Breast epithelium (tissue), 4 donors: ENCODE measurements at regions not wholly inside any gene's neighbourhood (a gene's known extent, or its start where the extent isn't known, plus 50 kb on each side); places are given as distances from the start of the nearest gene placed in this dataset.
A peak's percentile ranks its signal among the peaks of the same experiment; 100 is the strongest.
"Not testable (repeated sequence)": the region's sequence is repeated elsewhere in the genome, so short reads cannot be mapped to it uniquely, and the experiment has no call there.

Experiments
- DNase-seq, 2 donors: peaks; one replicate each; pipeline ENCODE4 v3.0.0-alpha.2; 2019; ENCODE audit warnings: low spot score in 2 of 2
- H3K27ac ChIP-seq, 2 donors: fragments of 200-600 bp; sonication (generic) in 1 of 2; one replicate each; pipeline ENCODE4 v1.5.1; 2016 to 2019; ENCODE audit warnings: mild to moderate bottlenecking in 1 of 2
- H3K27me3 ChIP-seq, 2 donors: fragments of 200-600 bp; sonication (generic) in 1 of 2; one replicate each; pipeline versions ENCODE4 v1.5.1 to v1.6.0; 2017 to 2019; ENCODE audit warnings: control low read depth in 1 of 2, mild to moderate bottlenecking in 1 of 2
- H3K36me3 ChIP-seq: fragments of 200-600 bp; one replicate; pipeline ENCODE4 v1.5.1; 2019
- H3K4me1 ChIP-seq, 2 donors: fragments of 200-600 bp; sonication (generic); one replicate each; pipeline ENCODE4 v1.5.1; 2016 to 2019; ENCODE audit warnings: control low read depth in 1 of 2
- H3K4me3 ChIP-seq, 3 donors: fragments of 200-600 bp; sonication (generic); 1 replicate in 2 of 3; 2 replicates in 1 of 3; pipeline ENCODE4 v1.5.1; 2016 to 2019; ENCODE audit warnings: mild to moderate bottlenecking in 3 of 3, moderate library complexity in 2 of 3
- H3K9me3 ChIP-seq, 2 donors: fragments of 200-600 bp; sonication (generic) in 1 of 2; one replicate each; pipeline ENCODE4 v1.5.1; 2016 to 2019; ENCODE audit warnings: control low read depth in 1 of 2
- intact Hi-C: fragments of 100-400 bp; cut with DNase I; formaldehyde crosslinking; loops from one replicate; pipeline ENCODE4 v1.15.1; 2023; ENCODE audit warnings: low total_unique reads

DNA sequence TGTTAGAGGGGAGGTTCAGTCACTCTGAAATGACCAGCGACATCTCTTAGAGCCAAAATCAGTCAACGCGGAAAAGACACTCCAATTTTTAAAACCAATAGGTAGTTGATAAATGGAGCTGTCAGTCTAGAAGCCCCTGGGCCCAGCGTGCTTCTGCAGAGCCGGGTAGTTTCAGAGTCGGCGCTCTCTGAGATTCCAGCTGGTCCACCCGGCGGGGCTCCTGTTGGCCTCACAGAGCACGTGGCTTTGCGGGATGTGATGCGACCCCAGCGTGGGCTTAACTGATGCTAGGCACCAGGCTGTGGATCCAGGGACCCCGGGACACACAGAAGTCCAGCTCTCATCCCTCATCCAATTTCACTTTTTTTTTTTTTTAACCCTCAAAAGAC is 245.9 kb downstream of the BCL2L11 start:
- H3K4me1 ChIP-seq, H3K9me3 ChIP-seq, DNase-seq, H3K36me3 ChIP-seq, intact Hi-C loops, H3K27me3 ChIP-seq: not testable (repeated sequence)
- Histone ChIP-seq H3K4me3 (peak overlapping the region in 2 of 3 donors; percentile 43 to 60), H3K27ac (peak overlapping the region in 1 of 2 donors; percentile 40)

DNA sequence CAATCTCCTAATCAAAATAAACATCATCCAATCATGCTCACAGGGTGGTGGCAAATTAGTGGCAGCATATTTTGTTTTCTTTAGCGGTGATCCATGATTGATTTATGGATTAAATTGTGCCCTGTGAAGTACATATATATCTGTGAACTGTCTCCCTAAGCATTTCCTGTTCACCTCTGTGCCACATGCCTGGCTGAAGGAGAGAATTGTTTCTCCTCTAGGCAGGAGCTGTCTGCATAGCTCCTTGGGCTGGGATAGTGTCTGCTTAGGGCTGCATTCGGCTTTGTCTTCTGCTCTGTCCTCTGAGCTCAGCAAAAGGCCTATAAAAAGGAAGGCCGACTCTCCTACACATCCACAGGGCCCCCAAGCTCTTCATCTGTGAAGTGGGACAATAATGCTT is 246.4 kb downstream of the BCL2L11 start:
- DNase-seq, H3K4me1 ChIP-seq, intact Hi-C loops, H3K27ac ChIP-seq, H3K36me3 ChIP-seq, H3K4me3 ChIP-seq, H3K27me3 ChIP-seq, H3K9me3 ChIP-seq: not testable (repeated sequence)

DNA sequence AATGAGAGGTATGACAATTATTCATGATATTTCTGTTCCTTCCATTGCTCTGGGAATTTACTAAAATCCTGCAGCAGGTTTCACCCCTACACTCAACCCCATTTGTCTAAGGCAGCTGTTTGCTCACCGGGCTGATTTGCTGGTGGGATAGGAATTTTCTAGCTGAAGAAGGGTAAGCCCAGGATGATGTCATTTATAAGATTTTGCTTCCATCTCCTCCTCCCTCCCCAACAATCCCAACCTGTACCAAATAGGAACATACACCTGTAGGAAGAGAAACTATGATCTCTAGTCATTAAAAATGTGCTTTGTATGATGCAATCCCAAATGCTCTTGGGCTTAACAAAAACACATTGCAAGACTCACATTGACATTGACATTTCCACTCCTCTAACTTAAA is 247.2 kb downstream of the BCL2L11 start:
- H3K9me3 ChIP-seq, H3K36me3 ChIP-seq, DNase-seq, H3K27me3 ChIP-seq, H3K27ac ChIP-seq, H3K4me1 ChIP-seq, H3K4me3 ChIP-seq, intact Hi-C loops: not testable (repeated sequence)

DNA sequence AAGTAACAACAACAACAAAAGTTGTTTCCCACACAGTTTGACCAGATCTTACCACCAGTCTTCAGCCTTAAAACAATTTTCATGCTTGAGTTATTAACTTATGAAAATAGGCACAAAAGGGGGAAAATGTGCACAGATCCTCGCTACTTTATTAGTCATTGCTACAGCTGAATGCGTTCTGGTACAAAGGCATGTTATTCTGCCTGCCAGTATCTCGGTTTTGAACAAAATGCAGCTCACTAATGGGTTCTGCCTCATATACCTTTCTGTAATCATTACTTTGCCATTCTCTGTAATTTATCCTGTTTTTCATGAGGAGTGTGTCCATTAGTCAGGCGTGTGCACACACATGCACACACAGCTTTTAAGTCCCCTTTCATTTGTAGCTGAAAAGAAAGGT is 247.6 kb downstream of the BCL2L11 start:
- intact Hi-C loops, H3K27ac ChIP-seq, DNase-seq, H3K4me3 ChIP-seq, H3K36me3 ChIP-seq, H3K9me3 ChIP-seq, H3K27me3 ChIP-seq, H3K4me1 ChIP-seq: not testable (repeated sequence)

DNA sequence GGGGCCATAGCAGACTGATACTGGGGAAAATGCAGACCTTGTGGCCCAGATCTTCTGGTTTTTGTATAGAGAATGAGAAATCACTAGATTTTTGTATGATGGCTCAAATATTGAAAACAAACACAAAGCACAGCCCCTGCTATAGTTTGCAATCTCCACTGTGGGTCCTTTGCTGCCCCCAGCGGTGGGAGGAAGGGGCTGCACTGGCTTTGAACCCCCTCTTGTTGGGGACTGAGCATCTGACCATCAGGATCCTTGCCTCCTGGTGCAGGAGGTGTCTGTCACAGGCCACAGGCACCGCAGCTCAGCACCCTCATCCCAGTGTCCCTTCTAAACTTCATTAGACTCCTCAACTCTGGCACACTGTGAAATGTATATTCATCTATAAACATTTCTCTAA is 252.3 kb downstream of the BCL2L11 start:
- H3K4me3 ChIP-seq, H3K36me3 ChIP-seq, DNase-seq, intact Hi-C loops, H3K27me3 ChIP-seq, H3K9me3 ChIP-seq, H3K27ac ChIP-seq, H3K4me1 ChIP-seq: not testable (repeated sequence)

DNA sequence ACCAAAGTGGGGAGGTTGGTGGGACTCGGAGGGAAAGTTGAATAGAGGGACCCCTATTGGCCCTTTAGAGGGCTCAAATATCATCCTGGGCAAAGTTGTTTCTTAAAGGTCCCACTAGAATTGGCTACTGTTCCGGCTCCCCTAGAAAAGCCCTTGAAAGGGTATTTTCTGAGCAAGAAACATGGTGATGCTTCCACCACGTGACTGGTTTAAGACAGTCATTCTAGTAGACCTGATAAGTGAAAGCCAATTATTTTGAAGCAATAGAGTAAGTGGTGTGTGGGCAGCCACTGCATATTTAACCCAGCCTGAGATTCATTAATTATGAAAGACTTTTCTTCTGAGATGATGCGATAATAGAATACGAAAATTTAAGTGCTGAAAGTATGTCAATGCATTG is 253.3 kb downstream of the BCL2L11 start:
- H3K4me3 ChIP-seq, H3K9me3 ChIP-seq, H3K36me3 ChIP-seq, DNase-seq, H3K27ac ChIP-seq, H3K4me1 ChIP-seq, intact Hi-C loops, H3K27me3 ChIP-seq: not testable (repeated sequence)

DNA sequence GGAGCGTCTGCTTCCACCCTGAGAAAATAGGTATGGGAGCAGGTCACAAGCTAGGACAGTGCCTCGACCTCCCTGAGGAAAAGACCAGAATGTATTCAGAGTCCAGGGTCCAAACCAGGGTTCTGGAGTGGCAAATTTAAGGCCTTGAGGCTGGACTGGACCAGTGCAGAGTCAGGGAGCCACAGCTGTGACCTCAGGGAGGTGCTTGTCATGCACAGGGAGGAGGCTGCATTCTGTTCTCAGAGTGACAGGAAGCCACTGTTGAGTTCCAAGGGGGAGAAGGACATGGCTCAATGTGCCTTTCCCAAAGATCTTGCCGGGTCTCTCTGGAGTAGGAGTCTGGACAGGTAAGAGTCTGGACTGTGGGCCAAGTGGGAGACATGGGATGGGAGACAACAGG is 254.0 kb downstream of the BCL2L11 start:
- H3K27me3 ChIP-seq, H3K27ac ChIP-seq, H3K4me3 ChIP-seq, intact Hi-C loops, H3K36me3 ChIP-seq, DNase-seq, H3K9me3 ChIP-seq, H3K4me1 ChIP-seq: not testable (repeated sequence)

DNA sequence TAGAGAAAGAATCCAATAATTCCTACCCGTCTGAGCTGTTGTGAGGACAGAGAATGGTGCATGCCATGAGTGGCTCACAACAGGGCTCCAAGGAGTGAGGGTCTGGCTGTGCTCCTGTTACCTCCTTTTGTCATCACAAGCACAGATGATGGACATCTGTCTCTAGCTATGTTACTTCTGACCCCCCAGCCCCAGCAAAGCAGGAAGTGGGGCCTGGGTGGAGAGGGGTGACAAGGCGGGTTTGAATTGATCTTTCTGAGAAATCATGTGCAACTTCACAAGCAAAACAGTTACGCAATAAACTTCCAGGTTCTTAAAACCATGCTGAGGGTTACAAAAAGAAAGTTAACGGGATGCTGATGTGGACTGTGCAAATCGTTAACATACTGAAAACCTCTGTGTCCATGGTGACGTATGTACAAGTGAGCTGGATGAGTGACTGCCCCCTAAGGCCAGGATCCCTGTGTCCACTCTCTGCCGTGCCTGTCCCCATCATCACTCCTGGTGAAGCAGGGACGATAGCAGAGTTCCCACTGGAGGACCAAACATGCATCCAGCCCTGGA is 254.7 kb downstream of the BCL2L11 start:
- H3K36me3 ChIP-seq, DNase-seq, H3K4me3 ChIP-seq, H3K9me3 ChIP-seq, H3K4me1 ChIP-seq, intact Hi-C loops, H3K27ac ChIP-seq, H3K27me3 ChIP-seq: not testable (repeated sequence)

DNA sequence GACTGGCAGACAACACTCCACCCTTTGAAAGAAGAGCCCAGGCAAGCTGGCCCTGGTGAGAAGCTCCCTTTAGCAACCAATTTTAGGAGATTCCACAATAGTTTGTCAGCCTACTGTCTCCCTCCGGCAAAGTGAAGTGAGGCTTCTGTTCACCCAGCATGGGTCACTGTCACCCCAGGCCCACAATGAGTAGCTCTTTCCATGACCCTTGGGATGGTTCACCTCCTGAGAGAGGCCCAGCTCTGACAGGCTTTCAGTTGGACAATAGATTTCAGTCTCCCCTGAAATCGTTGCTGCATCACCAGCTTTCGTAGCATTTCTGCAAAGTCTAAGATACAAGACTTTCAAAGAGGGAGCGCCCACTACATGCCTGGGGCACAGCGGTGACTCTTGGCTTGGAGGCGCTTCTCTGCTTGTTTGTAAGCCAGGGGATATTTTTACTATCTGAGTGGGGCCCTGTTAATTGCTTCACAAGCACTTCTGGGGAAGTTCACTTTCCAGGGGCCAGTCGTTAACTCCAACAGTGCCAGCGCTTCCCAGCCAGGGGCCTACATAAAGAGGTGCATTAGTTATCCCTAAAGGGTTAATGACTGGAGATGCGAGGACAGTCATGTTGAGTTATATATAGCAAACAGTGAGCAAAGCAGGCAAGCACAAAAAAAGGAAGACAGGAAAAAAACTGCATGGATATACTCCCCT is 255.7 kb downstream of the BCL2L11 start:
- H3K27me3 ChIP-seq, H3K9me3 ChIP-seq, DNase-seq, H3K4me3 ChIP-seq, H3K36me3 ChIP-seq, intact Hi-C loops, H3K4me1 ChIP-seq, H3K27ac ChIP-seq: not testable (repeated sequence)

DNA sequence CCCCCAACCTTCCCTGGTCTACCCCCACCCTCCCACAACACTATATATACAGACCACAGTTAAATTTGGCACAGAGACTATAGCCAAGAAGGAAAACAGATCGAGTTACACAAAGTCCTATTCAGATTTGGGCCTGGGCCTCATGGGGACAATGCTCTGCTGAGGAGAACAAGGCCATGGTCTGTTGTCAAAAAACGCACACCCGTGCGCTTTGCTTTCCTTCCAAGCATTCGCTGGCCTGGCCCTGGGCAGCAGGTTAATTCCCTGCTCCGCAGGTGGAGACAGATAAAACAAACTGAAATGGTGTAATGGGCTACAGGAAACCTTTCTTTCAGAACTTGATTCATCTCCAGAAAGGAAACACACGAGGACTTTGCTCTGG is 256.2 kb downstream of the BCL2L11 start:
- intact Hi-C loops, result not testable (repeated sequence)
- peak in 1 of 2 donors; percentile 76 for DNase-seq

DNA sequence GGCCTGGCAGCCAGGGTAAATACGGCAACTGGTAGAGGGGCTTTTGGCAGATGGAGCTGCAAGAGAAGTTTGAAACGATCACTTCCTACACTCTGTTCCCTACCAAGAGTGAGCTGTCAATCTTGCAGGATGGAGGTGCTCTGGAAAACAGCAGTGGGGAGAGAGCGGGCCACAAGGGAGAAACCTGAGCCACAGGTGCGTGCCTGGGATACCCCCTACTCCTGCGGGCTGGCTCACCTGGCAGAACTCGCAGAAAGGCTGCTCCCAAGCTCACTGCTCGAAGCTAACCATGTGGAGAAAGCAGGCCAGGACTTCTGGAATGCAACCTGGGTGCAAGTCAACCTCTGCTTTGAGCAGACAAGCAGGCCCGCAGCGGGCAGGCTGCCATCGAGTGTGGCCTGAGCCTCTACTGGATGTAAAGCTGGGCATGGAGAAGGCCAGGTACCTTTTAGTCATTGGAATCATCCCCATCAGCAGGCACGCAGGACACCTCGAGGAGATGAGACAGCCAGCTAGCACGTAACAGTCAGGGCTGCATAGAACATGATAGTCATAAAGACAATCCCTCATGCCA is 256.8 kb downstream of the BCL2L11 start:
- intact Hi-C loops, H3K27me3 ChIP-seq, H3K27ac ChIP-seq, H3K9me3 ChIP-seq, DNase-seq, H3K4me1 ChIP-seq, H3K4me3 ChIP-seq, H3K36me3 ChIP-seq: not testable (repeated sequence)

More for the DNA sequence above, 256.2 kb downstream of the BCL2L11 start:
- H3K4me3 ChIP-seq, H3K27me3 ChIP-seq, H3K36me3 ChIP-seq, H3K4me1 ChIP-seq, H3K9me3 ChIP-seq: not testable (repeated sequence)
- H3K27ac ChIP-seq, result peak overlapping the region in 1 of 2 donors; percentile 43

DNA sequence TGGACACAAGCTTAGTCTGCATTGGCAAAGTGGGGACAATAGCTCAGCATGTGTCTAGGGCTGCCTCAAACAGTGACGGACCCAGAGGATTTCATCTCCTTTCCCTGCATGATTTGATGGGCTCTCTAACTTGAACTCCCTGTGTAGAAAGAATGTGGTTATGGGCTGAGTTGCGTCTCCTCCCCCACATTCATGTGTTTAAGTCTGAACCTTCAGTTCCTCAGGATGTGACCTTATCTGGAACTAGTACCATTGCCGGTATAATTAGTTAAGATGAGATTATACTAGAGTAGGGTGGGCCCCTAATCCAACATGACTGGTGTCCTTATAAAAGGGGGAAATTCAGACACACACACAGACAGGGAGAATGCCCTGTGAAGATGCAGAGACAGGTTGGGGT is 257.6 kb downstream of the BCL2L11 start:
- H3K4me1 ChIP-seq, H3K27ac ChIP-seq, H3K4me3 ChIP-seq, H3K36me3 ChIP-seq, DNase-seq, H3K9me3 ChIP-seq, intact Hi-C loops, H3K27me3 ChIP-seq: not testable (repeated sequence)

DNA sequence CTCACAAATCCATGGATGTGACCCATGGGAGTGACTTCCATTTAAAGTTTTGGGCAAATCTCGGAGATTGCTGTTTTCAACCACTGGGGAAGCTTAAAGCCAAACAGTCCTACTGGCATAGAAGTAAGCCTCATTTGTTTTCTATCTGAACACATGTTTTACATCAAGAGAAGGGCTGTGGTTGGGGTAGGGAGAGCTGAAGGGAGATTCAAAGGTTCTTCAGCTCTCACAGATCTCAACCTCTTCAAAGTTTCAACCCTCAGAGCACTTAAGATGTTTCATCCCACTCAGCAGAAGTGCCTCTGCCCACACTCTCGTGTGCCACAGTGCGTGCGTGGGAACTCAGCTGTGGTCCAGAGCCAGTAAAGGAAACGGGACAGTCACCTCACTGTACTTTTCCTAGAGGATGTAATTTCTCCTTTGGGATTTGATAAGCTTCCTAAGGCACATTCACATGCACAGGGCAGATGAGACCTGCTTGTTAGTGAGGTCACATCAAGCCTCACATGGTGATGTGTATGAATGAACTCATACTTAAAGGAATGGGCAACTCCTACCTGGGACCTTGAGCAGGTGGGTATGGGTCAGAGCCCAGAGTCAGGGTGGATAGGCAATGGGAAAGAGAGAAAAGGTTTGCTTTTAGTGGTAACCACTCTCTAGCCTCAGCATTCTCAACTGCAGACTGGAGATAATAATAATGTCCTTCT is 260.2 kb downstream of the BCL2L11 start:
- H3K27ac ChIP-seq, intact Hi-C loops, H3K4me1 ChIP-seq, H3K27me3 ChIP-seq, H3K36me3 ChIP-seq, H3K9me3 ChIP-seq, H3K4me3 ChIP-seq, DNase-seq: not testable (repeated sequence)
